Astrocyte (in vitro differentiated cells and primary cell): ENCODE measurements at regions not wholly inside any gene's neighbourhood (a gene's known extent, or its start where the extent isn't known, plus 50 kb on each side); places are given as distances from the start of the nearest gene placed in this dataset.

Source experiments
- DNase-seq: peaks from one replicate; pipeline ENCODE4 v3.0.0-alpha.2; 2010; ENCODE audit warnings: low read depth
- FAIRE-seq: peaks from 2 replicates; lab custom pipeline; 2011; peaks lifted over from hg19 to GRCh38; lab: Jason Lieb, UNC
- H2AFZ ChIP-seq: 2 replicates; pipeline ENCODE4 v1.6.0; 2012; ENCODE audit warnings: low read depth, low read length, inconsistent platforms
- H3K27ac ChIP-seq: 2 replicates; pipeline ENCODE4 v1.5.1; 2011; ENCODE audit warnings: low read depth, low read length, inconsistent platforms
- H3K27me3 ChIP-seq: 2 replicates; pipeline ENCODE4 v1.6.0; 2011; ENCODE audit warnings: low read length, inconsistent platforms; ENCODE audit not compliant: insufficient read depth
- H3K36me3 ChIP-seq: 2 replicates; pipeline ENCODE4 v1.5.1; 2011; ENCODE audit warnings: low read length, inconsistent platforms; ENCODE audit not compliant: insufficient read depth
- H3K4me1 ChIP-seq: 2 replicates; pipeline ENCODE4 v1.5.1; 2011; ENCODE audit warnings: low read length, inconsistent platforms; ENCODE audit not compliant: insufficient read depth
- H3K4me2 ChIP-seq: 2 replicates; pipeline ENCODE4 v1.6.0; 2012; ENCODE audit warnings: low read length, inconsistent platforms
- H3K4me3 ChIP-seq: 2 replicates; pipeline ENCODE4 v1.5.1; 2011; ENCODE audit warnings: low read depth, mild to moderate bottlenecking, low read length, inconsistent platforms; ENCODE audit not compliant: insufficient read depth
- H3K79me2 ChIP-seq: 2 replicates; pipeline ENCODE4 v1.6.0; 2012; ENCODE audit warnings: mild to moderate bottlenecking, low read length, inconsistent platforms; ENCODE audit not compliant: insufficient read depth
- H3K9ac ChIP-seq: 2 replicates; pipeline ENCODE4 v1.6.0; 2012; ENCODE audit warnings: mild to moderate bottlenecking, low read length, inconsistent platforms
- H3K9me3 ChIP-seq: 2 replicates; pipeline ENCODE4 v1.5.1; 2012; ENCODE audit warnings: low read depth, mild to moderate bottlenecking, low read length, inconsistent platforms; ENCODE audit not compliant: insufficient read depth
- H4K20me1 ChIP-seq: 2 replicates; pipeline ENCODE4 v1.6.0; 2012; ENCODE audit warnings: low read length, inconsistent platforms; ENCODE audit not compliant: insufficient read depth
- H3K27ac Mint-ChIP-seq: one replicate; pipeline ENCODE4 v1.8.0; 2021; ENCODE audit warnings: mild to moderate bottlenecking, mixed read lengths; ENCODE audit not compliant: unreplicated experiment
- H3K27me3 Mint-ChIP-seq: one replicate; pipeline ENCODE4 v1.8.0; 2021; ENCODE audit warnings: low read depth, mixed read lengths; ENCODE audit not compliant: unreplicated experiment
- H3K36me3 Mint-ChIP-seq: one replicate; pipeline ENCODE4 v1.8.0; 2021; ENCODE audit warnings: low read depth, mixed read lengths; ENCODE audit not compliant: unreplicated experiment
- H3K4me1 Mint-ChIP-seq: one replicate; pipeline ENCODE4 v1.8.0; 2021; ENCODE audit warnings: low read depth, mixed read lengths; ENCODE audit not compliant: unreplicated experiment
- H3K4me3 Mint-ChIP-seq: one replicate; pipeline ENCODE4 v1.8.0; 2021; ENCODE audit warnings: mild to moderate bottlenecking, moderate library complexity, mixed read lengths; ENCODE audit not compliant: unreplicated experiment
- H3K9me3 Mint-ChIP-seq: one replicate; pipeline ENCODE4 v1.8.0; 2021; ENCODE audit warnings: mild to moderate bottlenecking, mixed read lengths; ENCODE audit not compliant: unreplicated experiment
- EZH2 ChIP-seq: IDR thresholded peaks from 2 replicates; pipeline ENCODE4 v1.6.1; 2012; ENCODE audit warnings: mild to moderate bottlenecking, low read length, inconsistent platforms; ENCODE audit not compliant: insufficient read depth
- TF ChIP-seq, protein P1 (sequence below): IDR thresholded peaks from 2 replicates; pipeline ENCODE4 v1.5.1; 2011; ENCODE audit warnings: low read depth, mild to moderate bottlenecking, inconsistent platforms, low read length, moderate library complexity; ENCODE audit not compliant: insufficient read depth

DNA sequence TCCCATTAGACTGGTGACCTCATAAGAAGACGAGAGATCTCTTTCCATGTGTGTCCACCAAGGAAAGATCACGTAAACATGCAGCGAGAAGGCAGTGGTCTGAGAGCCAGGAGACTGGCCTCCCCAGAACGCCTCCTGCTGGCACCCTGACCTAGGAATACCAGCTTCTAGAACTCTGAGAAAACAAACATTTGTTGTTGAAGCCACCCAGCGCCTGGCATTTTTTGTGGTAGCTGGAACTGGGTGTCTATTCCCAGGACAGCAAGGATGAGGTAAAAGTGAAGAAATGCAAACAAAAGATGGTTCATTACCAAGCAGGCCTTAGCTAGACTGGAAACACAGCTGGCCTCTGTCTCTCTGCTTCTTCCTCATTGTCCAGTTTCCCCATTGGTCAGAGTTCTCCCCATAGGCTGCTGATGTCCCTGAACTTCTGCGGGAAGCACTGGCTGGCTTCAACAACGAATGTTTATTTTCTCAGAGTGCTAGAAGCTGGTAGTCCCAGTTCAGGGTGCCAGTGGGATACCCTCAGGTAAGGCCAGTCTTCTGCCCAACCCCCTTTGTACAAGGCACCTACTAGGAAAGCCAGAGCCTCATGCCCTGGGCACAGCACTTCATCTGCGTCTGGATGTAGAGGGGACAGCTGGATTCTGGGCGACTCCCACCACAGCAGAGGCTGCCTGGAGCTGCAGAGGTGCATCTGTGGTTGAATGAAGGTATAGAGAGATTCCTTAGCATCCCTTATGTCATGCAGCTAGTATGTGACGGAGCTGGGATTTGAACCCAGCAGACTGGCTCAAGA is 304.9 kb downstream of the TCERG1L start:
- no peak overlapping the region for H2AFZ ChIP-seq
- no peaks in the 10 kb centered on the region for H3K4me1 Mint-ChIP-seq
- no peak overlapping the region for H3K9ac ChIP-seq
- H3K27me3 ChIP-seq = no peaks in the 10 kb centered on the region
- H3K36me3 Mint-ChIP-seq = peaks cover 2% of the 10 kb centered on the region
- no peaks in the 10 kb centered on the region for H3K36me3 ChIP-seq
- no peak overlapping the region for H3K4me3 Mint-ChIP-seq
- no peak overlapping the region for H3K27ac Mint-ChIP-seq
- no peak overlapping the region for H3K4me3 ChIP-seq
- H3K4me2 ChIP-seq = no peak overlapping the region
- no peaks in the 10 kb centered on the region for H3K4me1 ChIP-seq
- no peak overlapping the region for H3K27ac ChIP-seq
- H3K27me3 Mint-ChIP-seq = peaks cover 3% of the 10 kb centered on the region
- FAIRE-seq (no peak), DNase-seq (no peak)
- H3K9me3 Mint-ChIP-seq = no peaks in the 10 kb centered on the region
- no peaks in the 10 kb centered on the region for H4K20me1 ChIP-seq
- peaks cover 9% of the 10 kb centered on the region for H3K9me3 ChIP-seq
- TF ChIP-seq, protein P1, sequence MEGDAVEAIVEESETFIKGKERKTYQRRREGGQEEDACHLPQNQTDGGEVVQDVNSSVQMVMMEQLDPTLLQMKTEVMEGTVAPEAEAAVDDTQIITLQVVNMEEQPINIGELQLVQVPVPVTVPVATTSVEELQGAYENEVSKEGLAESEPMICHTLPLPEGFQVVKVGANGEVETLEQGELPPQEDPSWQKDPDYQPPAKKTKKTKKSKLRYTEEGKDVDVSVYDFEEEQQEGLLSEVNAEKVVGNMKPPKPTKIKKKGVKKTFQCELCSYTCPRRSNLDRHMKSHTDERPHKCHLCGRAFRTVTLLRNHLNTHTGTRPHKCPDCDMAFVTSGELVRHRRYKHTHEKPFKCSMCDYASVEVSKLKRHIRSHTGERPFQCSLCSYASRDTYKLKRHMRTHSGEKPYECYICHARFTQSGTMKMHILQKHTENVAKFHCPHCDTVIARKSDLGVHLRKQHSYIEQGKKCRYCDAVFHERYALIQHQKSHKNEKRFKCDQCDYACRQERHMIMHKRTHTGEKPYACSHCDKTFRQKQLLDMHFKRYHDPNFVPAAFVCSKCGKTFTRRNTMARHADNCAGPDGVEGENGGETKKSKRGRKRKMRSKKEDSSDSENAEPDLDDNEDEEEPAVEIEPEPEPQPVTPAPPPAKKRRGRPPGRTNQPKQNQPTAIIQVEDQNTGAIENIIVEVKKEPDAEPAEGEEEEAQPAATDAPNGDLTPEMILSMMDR = no peak
- no peak for TF ChIP-seq EZH2
- H3K79me2 ChIP-seq = no peaks in the 10 kb centered on the region

DNA sequence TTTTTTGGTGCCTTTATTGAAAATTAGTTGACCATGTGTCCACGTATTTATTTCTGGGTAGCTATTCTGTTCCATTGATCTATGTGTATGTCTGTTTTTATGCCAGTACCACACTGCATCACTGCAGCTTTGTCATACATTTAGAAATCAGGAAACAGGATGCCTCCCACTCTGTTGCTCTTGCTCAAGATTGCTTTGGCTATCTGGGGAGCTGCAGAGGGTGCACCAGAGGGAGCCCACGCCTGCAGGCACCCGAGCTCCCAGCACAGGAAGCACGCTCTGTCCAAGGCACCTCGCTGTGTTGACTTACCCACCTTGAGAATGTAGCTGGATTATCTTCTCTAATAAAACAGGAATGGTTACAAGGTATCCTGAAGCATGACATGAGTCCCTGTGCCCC is 301.7 kb downstream of the TCERG1L start:
- no peak for FAIRE-seq

More for the DNA sequence above, 301.7 kb downstream of the TCERG1L start:
- no peaks in the 10 kb centered on the region for H3K79me2 ChIP-seq
- H4K20me1 ChIP-seq = no peaks in the 10 kb centered on the region
- no peak overlapping the region for H3K27ac ChIP-seq
- no peaks in the 10 kb centered on the region for H3K4me1 ChIP-seq
- no peak for DNase-seq
- no peaks in the 10 kb centered on the region for H3K36me3 ChIP-seq
- peaks cover 6% of the 10 kb centered on the region for H3K9me3 ChIP-seq
- no peaks in the 10 kb centered on the region for H3K27me3 Mint-ChIP-seq
- H3K27ac Mint-ChIP-seq = no peak overlapping the region
- H3K4me3 ChIP-seq = no peak overlapping the region
- H3K9ac ChIP-seq = no peak overlapping the region
- peaks cover 2% of the 10 kb centered on the region for H3K36me3 Mint-ChIP-seq
- no peaks in the 10 kb centered on the region for H3K9me3 Mint-ChIP-seq
- no peaks in the 10 kb centered on the region for H3K27me3 ChIP-seq
- H3K4me3 Mint-ChIP-seq = no peak overlapping the region
- H2AFZ ChIP-seq = no peak overlapping the region
- TF ChIP-seq, protein P1 = no peak
- H3K4me2 ChIP-seq = no peak overlapping the region
- H3K4me1 Mint-ChIP-seq = no peaks in the 10 kb centered on the region
